ENCODE measurements at regions not wholly inside any gene's neighbourhood (a gene's known extent, or its start where the extent isn't known, plus 50 kb on each side); places are given as distances from the start of the nearest gene placed in this dataset.
"Not testable (repeated sequence)": the region's sequence is repeated elsewhere in the genome, so short reads cannot be mapped to it uniquely, and the experiment has no call there.

- Histone ChIP-seq H2BK15ac (ENCODE audit: low read depth, poor library complexity, severe bottlenecking) (no peak overlapping the region), H2BK120ac (ENCODE audit: low read depth, low read length) (no peak overlapping the region), H3K36me3 (ENCODE audit: control insufficient read depth in 1 of 2, insufficient read depth in 2 of 2, low read depth in 1 of 2, low read length in 2 of 2) (no peaks in the 10 kb centered on the region), H3K18ac (ENCODE audit: low read depth in 1 of 2, low read length in 2 of 2) (no peak overlapping the region), H3K79me1 (replicated peaks; ENCODE audit: low read length, poor library complexity, severe bottlenecking) (no peaks in the 10 kb centered on the region), H2AK5ac (ENCODE audit: low read length, severe bottlenecking) (no peak overlapping the region), H3K4ac (ENCODE audit: low read depth in 1 of 2, low read length in 2 of 2) (no peak overlapping the region), H3K9ac (ENCODE audit: low read length) (no peak overlapping the region), H3K4me1 (ENCODE audit: control insufficient read depth, insufficient read depth, low read depth, low read length) (no peaks in the 10 kb centered on the region), H2BK12ac (ENCODE audit: low read length in 2 of 2) (no peak overlapping the region), H3K27ac (ENCODE audit: low read length, poor library complexity, severe bottlenecking) (no peak overlapping the region), H2BK5ac (ENCODE audit: low read depth, low read length, poor library complexity, severe bottlenecking) (no peak overlapping the region), H2AFZ (ENCODE audit: low read depth, low read length) (no peak overlapping the region), H3K23ac (ENCODE audit: low read length in 2 of 2) (no peak overlapping the region), H4K8ac (ENCODE audit: low read length) (no peak overlapping the region), H3K14ac (ENCODE audit: low read length in 2 of 2) (no peak overlapping the region), H3K4me3 (ENCODE audit: insufficient read depth in 1 of 2, low read depth in 1 of 2, low read length in 2 of 2) (no peak overlapping the region), H3K27me3 (ENCODE audit: control insufficient read depth in 1 of 2, insufficient read depth in 1 of 2, low read length in 2 of 2) (no peaks in the 10 kb centered on the region), H3K4me2 (ENCODE audit: low read length, poor library complexity, severe bottlenecking) (no peak overlapping the region), H3K9me3 (ENCODE audit: control insufficient read depth, low read length) (peaks cover 3% of the 10 kb centered on the region), H4K91ac (ENCODE audit: low read length) (no peak overlapping the region)
- no peak for DNase-seq
- WGBS: 83% methylated on average over 2 of the region's 3 CpGs
Observed at GRCh38 chr3:26932752-26933151, 310.2 kb downstream of the LRRC3B start.

- peaks cover 16% of the 10 kb centered on the region for H3K9me3 ChIP-seq (ENCODE audit: control insufficient read depth, low read length)
- H3K79me1 ChIP-seq (replicated peaks; ENCODE audit: low read length, poor library complexity, severe bottlenecking); H3K4me3 ChIP-seq (ENCODE audit: insufficient read depth in 1 of 2, low read depth in 1 of 2, low read length in 2 of 2); H2BK120ac ChIP-seq (ENCODE audit: low read depth, low read length); H3K9ac ChIP-seq (ENCODE audit: low read length); H3K18ac ChIP-seq (ENCODE audit: low read depth in 1 of 2, low read length in 2 of 2); H2BK15ac ChIP-seq (ENCODE audit: low read depth, poor library complexity, severe bottlenecking); H2BK5ac ChIP-seq (ENCODE audit: low read depth, low read length, poor library complexity, severe bottlenecking); H4K8ac ChIP-seq (ENCODE audit: low read length); H3K4me1 ChIP-seq (ENCODE audit: control insufficient read depth, insufficient read depth, low read depth, low read length); H3K4me2 ChIP-seq (ENCODE audit: low read length, poor library complexity, severe bottlenecking); H2AFZ ChIP-seq (ENCODE audit: low read depth, low read length); H4K91ac ChIP-seq (ENCODE audit: low read length); H3K4ac ChIP-seq (ENCODE audit: low read depth in 1 of 2, low read length in 2 of 2); H3K23ac ChIP-seq (ENCODE audit: low read length in 2 of 2); H2AK5ac ChIP-seq (ENCODE audit: low read length, severe bottlenecking); H3K27me3 ChIP-seq (ENCODE audit: control insufficient read depth in 1 of 2, insufficient read depth in 1 of 2, low read length in 2 of 2); H2BK12ac ChIP-seq (ENCODE audit: low read length in 2 of 2); H3K27ac ChIP-seq (ENCODE audit: low read length, poor library complexity, severe bottlenecking); H3K14ac ChIP-seq (ENCODE audit: low read length in 2 of 2); H3K36me3 ChIP-seq (ENCODE audit: control insufficient read depth in 1 of 2, insufficient read depth in 2 of 2, low read depth in 1 of 2, low read length in 2 of 2); DNase-seq: not testable (repeated sequence)
- 75% methylated on average over 2 of the region's 4 CpGs for WGBS
Observed at GRCh38 chr3:26945480-26945879, 322.9 kb downstream of the LRRC3B start.

GRCh38 chr3:26960382-26960781, 337.8 kb downstream of the LRRC3B start:
- H3K4me1 ChIP-seq (ENCODE audit: control insufficient read depth, insufficient read depth, low read depth, low read length): no peaks in the 10 kb centered on the region
- no peak overlapping the region for H3K14ac ChIP-seq (ENCODE audit: low read length in 2 of 2)
- H3K4ac ChIP-seq (ENCODE audit: low read depth in 1 of 2, low read length in 2 of 2): no peak overlapping the region
- no peak overlapping the region for H3K18ac ChIP-seq (ENCODE audit: low read depth in 1 of 2, low read length in 2 of 2)
- H3K9me3 ChIP-seq (ENCODE audit: control insufficient read depth, low read length): peaks cover 5% of the 10 kb centered on the region
- no peak overlapping the region for H3K23ac ChIP-seq (ENCODE audit: low read length in 2 of 2)
- no peak overlapping the region for H2BK120ac ChIP-seq (ENCODE audit: low read depth, low read length)
- no peak overlapping the region for H3K4me3 ChIP-seq (ENCODE audit: insufficient read depth in 1 of 2, low read depth in 1 of 2, low read length in 2 of 2)
- no CpG with 5 or more reads among the region's 1 CpG for WGBS
- H3K9ac ChIP-seq (ENCODE audit: low read length): no peak overlapping the region
- no peak overlapping the region for H3K4me2 ChIP-seq (ENCODE audit: low read length, poor library complexity, severe bottlenecking)
- no peak overlapping the region for H2BK15ac ChIP-seq (ENCODE audit: low read depth, poor library complexity, severe bottlenecking)
- no peaks in the 10 kb centered on the region for H3K27me3 ChIP-seq (ENCODE audit: control insufficient read depth in 1 of 2, insufficient read depth in 1 of 2, low read length in 2 of 2)
- H2AK5ac ChIP-seq (ENCODE audit: low read length, severe bottlenecking): no peak overlapping the region
- no peak overlapping the region for H2BK12ac ChIP-seq (ENCODE audit: low read length in 2 of 2)
- no peaks in the 10 kb centered on the region for H3K36me3 ChIP-seq (ENCODE audit: control insufficient read depth in 1 of 2, insufficient read depth in 2 of 2, low read depth in 1 of 2, low read length in 2 of 2)
- no peak for DNase-seq
- no peak overlapping the region for H4K91ac ChIP-seq (ENCODE audit: low read length)
- no peak overlapping the region for H4K8ac ChIP-seq (ENCODE audit: low read length)
- H2BK5ac ChIP-seq (ENCODE audit: low read depth, low read length, poor library complexity, severe bottlenecking): no peak overlapping the region
- H3K27ac ChIP-seq (ENCODE audit: low read length, poor library complexity, severe bottlenecking): no peak overlapping the region
- H2AFZ ChIP-seq (ENCODE audit: low read depth, low read length): no peak overlapping the region
- no peaks in the 10 kb centered on the region for H3K79me1 ChIP-seq (replicated peaks; ENCODE audit: low read length, poor library complexity, severe bottlenecking)

GRCh38 chr3:26962492-26963360, 340.2 kb downstream of the LRRC3B start:
- Histone ChIP-seq H2AFZ (ENCODE audit: low read depth, low read length) (no peak overlapping the region), H3K4me3 (ENCODE audit: insufficient read depth in 1 of 2, low read depth in 1 of 2, low read length in 2 of 2) (no peak overlapping the region), H3K27ac (ENCODE audit: low read length, poor library complexity, severe bottlenecking) (no peak overlapping the region), H3K4me2 (ENCODE audit: low read length, poor library complexity, severe bottlenecking) (no peak overlapping the region), H3K18ac (ENCODE audit: low read depth in 1 of 2, low read length in 2 of 2) (no peak overlapping the region), H3K14ac (ENCODE audit: low read length in 2 of 2) (no peak overlapping the region), H3K4ac (ENCODE audit: low read depth in 1 of 2, low read length in 2 of 2) (no peak overlapping the region), H2BK5ac (ENCODE audit: low read depth, low read length, poor library complexity, severe bottlenecking) (no peak overlapping the region), H4K91ac (ENCODE audit: low read length) (no peak overlapping the region), H4K8ac (ENCODE audit: low read length) (no peak overlapping the region), H3K9ac (ENCODE audit: low read length) (no peak overlapping the region), H2BK120ac (ENCODE audit: low read depth, low read length) (no peak overlapping the region), H3K4me1 (ENCODE audit: control insufficient read depth, insufficient read depth, low read depth, low read length) (no peaks in the 10 kb centered on the region), H3K27me3 (ENCODE audit: control insufficient read depth in 1 of 2, insufficient read depth in 1 of 2, low read length in 2 of 2) (no peaks in the 10 kb centered on the region), H3K23ac (ENCODE audit: low read length in 2 of 2) (no peak overlapping the region), H3K79me1 (replicated peaks; ENCODE audit: low read length, poor library complexity, severe bottlenecking) (no peaks in the 10 kb centered on the region), H2BK12ac (ENCODE audit: low read length in 2 of 2) (no peak overlapping the region), H2BK15ac (ENCODE audit: low read depth, poor library complexity, severe bottlenecking) (no peak overlapping the region), H2AK5ac (ENCODE audit: low read length, severe bottlenecking) (no peak overlapping the region), H3K36me3 (ENCODE audit: control insufficient read depth in 1 of 2, insufficient read depth in 2 of 2, low read depth in 1 of 2, low read length in 2 of 2) (no peaks in the 10 kb centered on the region), H3K9me3 (ENCODE audit: control insufficient read depth, low read length) (peaks cover 11% of the 10 kb centered on the region)
- no peak for DNase-seq
- WGBS: 72% methylated on average over 3 of the region's 6 CpGs
